Mesendoderm (in vitro differentiated cells): ENCODE measurements at regions not wholly inside any gene's neighbourhood (a gene's known extent, or its start where the extent isn't known, plus 50 kb on each side); places are given as distances from the start of the nearest gene placed in this dataset.
"Not testable (repeated sequence)": the region's sequence is repeated elsewhere in the genome, so short reads cannot be mapped to it uniquely, and the experiment has no call there.

Source experiments
- DNase-seq: peaks from one replicate; pipeline ENCODE4 v3.0.0; 2013
- H2AK5ac ChIP-seq: 2 replicates; pipeline ENCODE4 v1.6.1; 2013; ENCODE audit warnings: low read length, inconsistent platforms
- H2BK120ac ChIP-seq: 2 replicates; pipeline ENCODE4 v1.6.1; 2013; ENCODE audit warnings: low read depth, mild to moderate bottlenecking, low read length, moderate library complexity, mixed read lengths
- H2BK15ac ChIP-seq: replicated peaks from 2 replicates; pipeline ENCODE4 v1.6.1; 2013; ENCODE audit warnings: low read depth, mild to moderate bottlenecking, moderate library complexity
- H2BK5ac ChIP-seq: 2 replicates; pipeline ENCODE4 v1.6.1; 2013; ENCODE audit warnings: low read length, inconsistent platforms
- H3K18ac ChIP-seq: 2 replicates; pipeline ENCODE4 v1.6.1; 2013; ENCODE audit warnings: mild to moderate bottlenecking, low read length, mixed read lengths
- H3K23ac ChIP-seq: one replicate; pipeline ENCODE4 v1.6.1; 2013; ENCODE audit warnings: low read length
- H3K27ac ChIP-seq: 2 replicates; pipeline ENCODE4 v1.5.1; 2013; ENCODE audit warnings: low read depth, mild to moderate bottlenecking, inconsistent platforms, low read length, moderate library complexity
- H3K27me3 ChIP-seq: 2 replicates; pipeline ENCODE4 v1.6.1; 2013; ENCODE audit warnings: low read length, control low read depth, mild to moderate bottlenecking, inconsistent platforms; ENCODE audit not compliant: insufficient read depth, poor library complexity
- H3K36me3 ChIP-seq: 2 replicates; pipeline ENCODE4 v1.6.1; 2013; ENCODE audit warnings: low read length, inconsistent platforms; ENCODE audit not compliant: control insufficient read depth, insufficient read depth
- H3K4ac ChIP-seq: one replicate; pipeline ENCODE4 v1.6.1; 2013; ENCODE audit warnings: low read depth, mild to moderate bottlenecking, low read length, moderate library complexity
- H3K4me1 ChIP-seq: 2 replicates; pipeline ENCODE4 v1.6.1; 2013; ENCODE audit warnings: low read depth, low read length, inconsistent platforms; ENCODE audit not compliant: control insufficient read depth
- H3K4me2 ChIP-seq: 2 replicates; pipeline ENCODE4 v1.6.1; 2013; ENCODE audit warnings: low read length
- H3K4me3 ChIP-seq: 2 replicates; pipeline ENCODE4 v1.5.1; 2013; ENCODE audit warnings: mild to moderate bottlenecking, low read length
- H3K56ac ChIP-seq: one replicate; pipeline ENCODE4 v1.6.1; 2013; ENCODE audit warnings: low read length
- H3K79me1 ChIP-seq: 2 replicates; pipeline ENCODE4 v1.6.1; 2013; ENCODE audit warnings: low read length, inconsistent platforms
- H3K79me2 ChIP-seq: 2 replicates; pipeline ENCODE4 v1.6.1; 2013; ENCODE audit warnings: mild to moderate bottlenecking, low read length; ENCODE audit not compliant: control insufficient read depth, insufficient read depth
- H3K9ac ChIP-seq: 2 replicates; pipeline ENCODE4 v1.6.1; 2013; ENCODE audit warnings: low read length, inconsistent platforms
- H4K5ac ChIP-seq: one replicate; pipeline ENCODE4 v1.6.1; 2013; ENCODE audit warnings: low read length
- H4K8ac ChIP-seq: one replicate; pipeline ENCODE4 v1.6.1; 2013; ENCODE audit warnings: low read depth, mild to moderate bottlenecking, control low read depth, low read length, moderate library complexity
- WGBS: extraction: QIAGEN DNeasy Blood & Tissue Kit; methylation state at CpG from one replicate; pipeline ENCODE4 v1.1.7; 2013; ENCODE audit warnings: low lambda C conversion rate, missing lambda C conversion rate; ENCODE audit not compliant: insufficient coverage; ENCODE audit errors: extremely low coverage; 5-methylcytosine and 5-hydroxymethylcytosine counted together

- no peak overlapping the region for H2BK15ac ChIP-seq
- H3K4ac ChIP-seq, result no peak overlapping the region
- no peak overlapping the region for H3K4me3 ChIP-seq
- H3K18ac ChIP-seq, result no peak overlapping the region
- H3K23ac ChIP-seq, result no peak overlapping the region
- H3K79me2 ChIP-seq, result no peaks in the 10 kb centered on the region
- no peaks in the 10 kb centered on the region for H3K79me1 ChIP-seq
- H3K4me2 ChIP-seq, result no peak overlapping the region
- no peak overlapping the region for H3K27ac ChIP-seq
- WGBS, result no CpG with 5 or more reads among the region's 1 CpG
- no peak overlapping the region for H4K8ac ChIP-seq
- H4K5ac ChIP-seq, result no peak overlapping the region
- DNase-seq, result peak; percentile 34
- H3K4me1 ChIP-seq, result no peaks in the 10 kb centered on the region
- H2AK5ac ChIP-seq, result no peak overlapping the region
- no peak overlapping the region for H2BK120ac ChIP-seq
- no peak overlapping the region for H3K9ac ChIP-seq
- no peak overlapping the region for H3K56ac ChIP-seq
- H3K27me3 ChIP-seq, result no peaks in the 10 kb centered on the region
- no peaks in the 10 kb centered on the region for H3K36me3 ChIP-seq
- no peak overlapping the region for H2BK5ac ChIP-seq
Measured at GRCh38 chr3:43838877-43839276, 148.1 kb downstream of the ABHD5 start.

DNA sequence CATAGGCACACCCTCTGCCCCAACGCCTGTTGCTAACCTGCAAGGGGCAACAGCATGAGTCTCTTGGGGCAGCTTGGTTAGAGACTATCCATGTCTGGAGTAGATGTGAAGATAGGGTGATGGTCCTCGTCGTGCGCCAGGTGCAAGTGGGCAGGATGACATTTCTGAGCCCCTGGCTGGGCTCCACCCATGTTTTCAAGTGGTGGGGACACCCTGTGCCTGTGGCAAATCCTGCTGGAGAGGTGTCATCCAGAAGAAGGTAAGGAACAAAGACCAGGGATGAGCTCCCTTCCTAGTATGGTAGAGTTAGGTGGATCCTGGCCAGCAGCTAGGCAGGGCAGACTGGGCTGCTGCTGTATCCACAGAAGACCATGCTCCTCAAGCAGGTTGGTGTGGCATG lies 152.6 kb downstream of the ABHD5 start:
- H4K5ac ChIP-seq, result no peak overlapping the region
- H4K8ac ChIP-seq, result no peak overlapping the region
- no peak overlapping the region for H2BK15ac ChIP-seq
- H3K36me3 ChIP-seq, result no peaks in the 10 kb centered on the region
- H3K23ac ChIP-seq, result no peak overlapping the region
- no peak overlapping the region for H2AK5ac ChIP-seq
- H3K27ac ChIP-seq, result no peak overlapping the region
- no CpG with 5 or more reads among the region's 4 CpGs for WGBS
- H3K4ac ChIP-seq, result no peak overlapping the region
- H3K4me1 ChIP-seq, result no peaks in the 10 kb centered on the region
- no peak overlapping the region for H2BK120ac ChIP-seq
- DNase-seq, result no peak
- H3K27me3 ChIP-seq, result no peaks in the 10 kb centered on the region
- no peak overlapping the region for H2BK5ac ChIP-seq
- H3K4me2 ChIP-seq, result no peak overlapping the region
- H3K79me2 ChIP-seq, result no peaks in the 10 kb centered on the region
- no peak overlapping the region for H3K9ac ChIP-seq
- no peak overlapping the region for H3K56ac ChIP-seq
- no peaks in the 10 kb centered on the region for H3K79me1 ChIP-seq
- H3K4me3 ChIP-seq, result no peak overlapping the region
- H3K18ac ChIP-seq, result no peak overlapping the region

GRCh38 chr3:43844757-43845156 lies 154.0 kb downstream of the ABHD5 start:
- Histone ChIP-seq H2BK15ac (no peak overlapping the region), H3K4me1 (no peaks in the 10 kb centered on the region), H3K4me2 (no peak overlapping the region), H4K8ac (no peak overlapping the region), H2BK120ac (no peak overlapping the region), H3K4ac (no peak overlapping the region), H3K18ac (no peak overlapping the region), H2BK5ac (no peak overlapping the region), H3K27ac (no peak overlapping the region), H3K79me2 (no peaks in the 10 kb centered on the region), H4K5ac (no peak overlapping the region), H3K9ac (no peak overlapping the region), H3K79me1 (no peaks in the 10 kb centered on the region), H3K4me3 (no peak overlapping the region), H3K56ac (no peak overlapping the region), H2AK5ac (no peak overlapping the region), H3K27me3 (no peaks in the 10 kb centered on the region), H3K23ac (no peak overlapping the region), H3K36me3 (no peaks in the 10 kb centered on the region)
- no peak for DNase-seq
- WGBS, result no CpG with 5 or more reads among the region's 3 CpGs

DNA sequence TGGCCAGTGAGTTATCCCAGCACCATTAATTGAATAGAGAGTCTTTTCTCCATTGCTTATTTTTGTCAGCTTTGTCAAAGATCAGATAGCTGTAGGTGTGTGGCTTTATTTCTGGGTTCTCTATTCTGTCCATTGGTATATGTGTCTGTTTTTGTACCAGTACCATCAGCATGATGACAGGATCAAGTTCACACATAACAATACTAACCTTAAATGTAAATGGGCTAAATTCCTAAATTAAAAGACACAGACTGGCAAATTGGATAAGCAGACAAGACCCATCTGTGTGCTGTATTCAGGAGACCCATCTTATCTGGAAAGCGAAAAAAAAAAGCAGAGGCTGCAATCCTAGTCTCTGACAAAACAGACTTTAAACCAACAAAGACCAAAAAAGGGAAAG lies 154.8 kb downstream of the ABHD5 start:
- not testable (repeated sequence) for H4K5ac ChIP-seq, H3K79me1 ChIP-seq, H3K4me2 ChIP-seq, H3K23ac ChIP-seq, H2BK15ac ChIP-seq, H3K27ac ChIP-seq, H2AK5ac ChIP-seq, H3K4me1 ChIP-seq, H3K36me3 ChIP-seq, H3K27me3 ChIP-seq, H2BK5ac ChIP-seq, H3K4me3 ChIP-seq, H3K9ac ChIP-seq, H3K18ac ChIP-seq, H3K79me2 ChIP-seq, H3K4ac ChIP-seq, DNase-seq, H4K8ac ChIP-seq, H3K56ac ChIP-seq, H2BK120ac ChIP-seq
- no CpG with 5 or more reads among the region's 1 CpG for WGBS

DNA sequence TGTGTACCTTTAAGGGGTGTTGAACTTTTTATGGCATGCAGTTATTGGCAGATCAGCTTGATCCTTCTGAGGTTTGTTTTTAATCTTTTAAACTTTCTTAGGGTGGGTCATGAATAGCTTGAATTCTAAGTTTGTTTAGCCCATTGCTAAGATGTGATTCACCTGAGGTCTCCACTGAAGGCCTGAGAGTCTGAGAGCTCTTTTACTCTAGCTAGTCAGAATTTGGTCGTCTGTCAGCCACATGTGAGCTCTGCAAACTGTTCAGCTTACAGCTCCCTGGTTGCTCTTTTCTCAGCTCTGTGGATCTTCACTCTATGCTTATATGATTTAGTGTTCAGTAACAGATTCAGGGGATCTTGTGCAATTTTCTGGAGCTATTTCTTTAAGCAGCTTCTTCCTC lies 161.3 kb downstream of the ABHD5 start:
- no CpG with 5 or more reads among the region's 1 CpG for WGBS
- no peak overlapping the region for H2BK5ac ChIP-seq
- H3K27ac ChIP-seq, result no peak overlapping the region

DNA sequence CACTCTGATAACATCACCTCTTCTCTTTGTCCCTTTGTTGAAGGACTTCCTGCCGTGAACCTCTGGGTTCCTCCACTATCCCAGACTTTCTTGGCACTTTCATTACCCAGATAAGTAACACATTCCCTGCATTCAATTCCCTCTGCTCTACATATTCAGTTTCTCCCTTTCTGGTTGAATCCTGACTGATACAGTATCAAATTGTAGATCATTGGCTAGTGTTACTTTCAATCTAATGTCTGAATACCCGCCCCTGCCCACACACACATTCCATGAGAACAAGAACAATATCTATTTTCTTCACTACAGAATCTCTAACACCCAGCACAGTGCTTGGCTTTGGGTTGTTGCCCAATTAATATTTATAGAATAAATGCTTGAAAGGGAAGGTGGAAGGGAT lies 163.5 kb downstream of the ABHD5 start:
- peak; percentile 82 for DNase-seq
- Histone ChIP-seq H3K4me2 (no peak overlapping the region), H3K79me2 (no peaks in the 10 kb centered on the region), H2AK5ac (no peak overlapping the region), H3K79me1 (no peaks in the 10 kb centered on the region), H3K27ac (no peak overlapping the region), H3K4me3 (no peak overlapping the region), H3K4ac (no peak overlapping the region), H3K56ac (no peak overlapping the region), H3K4me1 (peaks cover 14% of the 10 kb centered on the region), H2BK120ac (no peak overlapping the region), H3K18ac (no peak overlapping the region), H3K23ac (no peak overlapping the region), H2BK5ac (no peak overlapping the region), H4K5ac (no peak overlapping the region), H2BK15ac (no peak overlapping the region), H3K36me3 (no peaks in the 10 kb centered on the region), H3K9ac (no peak overlapping the region), H3K27me3 (no peaks in the 10 kb centered on the region), H4K8ac (no peak overlapping the region)
- no CpG with 5 or more reads among the region's 2 CpGs for WGBS

More for the DNA sequence above, 161.3 kb downstream of the ABHD5 start:
- no peak for DNase-seq
- H3K56ac ChIP-seq, result no peak overlapping the region
- no peak overlapping the region for H3K18ac ChIP-seq
- H3K4me2 ChIP-seq, result no peak overlapping the region
- no peak overlapping the region for H3K4me3 ChIP-seq
- peaks cover 2% of the 10 kb centered on the region for H3K4me1 ChIP-seq
- H2AK5ac ChIP-seq, result no peak overlapping the region
- no peak overlapping the region for H2BK15ac ChIP-seq
- H3K23ac ChIP-seq, result no peak overlapping the region
- no peak overlapping the region for H3K9ac ChIP-seq
- H3K79me2 ChIP-seq, result no peaks in the 10 kb centered on the region
- no peaks in the 10 kb centered on the region for H3K79me1 ChIP-seq
- no peak overlapping the region for H3K4ac ChIP-seq
- no peaks in the 10 kb centered on the region for H3K27me3 ChIP-seq
- no peak overlapping the region for H4K8ac ChIP-seq
- no peaks in the 10 kb centered on the region for H3K36me3 ChIP-seq
- H2BK120ac ChIP-seq, result no peak overlapping the region
- H4K5ac ChIP-seq, result no peak overlapping the region
